MCF 10A (cell line): ENCODE measurements at regions not wholly inside any gene's neighbourhood (a gene's known extent, or its start where the extent isn't known, plus 50 kb on each side); places are given as distances from the start of the nearest gene placed in this dataset.

Experiments
- BruUV-seq: library from RNA; stranded (reverse); fragments of 400-500 nt; replicated peaks from 2 replicates; lab custom pipeline; 2021; lab: Mats Ljungman, UMichigan
- CTCF ChIA-PET: fragments of 300-600 bp; sonication (Branson Sonifier 250); formaldehyde crosslinking; extraction: SDS; loops from one replicate; lab custom pipeline; 2021; ENCODE audit warnings: antibody characterized with exemption, inconsistent platforms; lab: Yijun Ruan, JAX
- POLR2A ChIA-PET: fragments of 300-600, 350-650 bp; sonication (Branson Sonifier 250); formaldehyde crosslinking; extraction: SDS; loops from one replicate; lab custom pipeline; 2020; ENCODE audit warnings: antibody characterized with exemption, inconsistent platforms; lab: Yijun Ruan, JAX
- DNase-seq: peaks from one replicate; pipeline ENCODE4 v3.0.0-alpha.2; 2018; ENCODE audit not compliant: unreplicated experiment
- H3K27ac Mint-ChIP-seq: one replicate; pipeline ENCODE4 v1.8.0; 2022; ENCODE audit warnings: mild to moderate bottlenecking, low read depth, mixed read lengths; ENCODE audit not compliant: unreplicated experiment
- H3K27me3 Mint-ChIP-seq: one replicate; pipeline ENCODE4 v1.8.0; 2022; ENCODE audit warnings: mixed read lengths; ENCODE audit not compliant: insufficient read depth, unreplicated experiment
- H3K36me3 Mint-ChIP-seq: one replicate; pipeline ENCODE4 v1.8.0; 2022; ENCODE audit warnings: mild to moderate bottlenecking, moderate library complexity, mixed read lengths; ENCODE audit not compliant: insufficient read depth, unreplicated experiment
- H3K4me1 Mint-ChIP-seq: one replicate; pipeline ENCODE4 v1.8.0; 2022; ENCODE audit warnings: mixed read lengths; ENCODE audit not compliant: insufficient read depth, unreplicated experiment
- H3K4me3 Mint-ChIP-seq: one replicate; pipeline ENCODE4 v1.8.0; 2022; ENCODE audit warnings: mild to moderate bottlenecking, moderate library complexity, mixed read lengths; ENCODE audit not compliant: unreplicated experiment
- H3K9me3 Mint-ChIP-seq: one replicate; pipeline ENCODE4 v1.8.0; 2022; ENCODE audit warnings: mixed read lengths; ENCODE audit not compliant: unreplicated experiment
- CTCF ChIP-seq: fragments of 200-600 bp; IDR thresholded peaks from one replicate; pipeline ENCODE4 v1.8.0; 2022; ENCODE audit warnings: antibody characterized with exemption, mild to moderate bottlenecking; ENCODE audit not compliant: unreplicated experiment
- intact Hi-C: fragments of 100-400 bp; cut with micrococcal nuclease; formaldehyde crosslinking; loops from 2 replicates; pipeline ENCODE4 v1.14.1; 2022

GRCh38 chr3:38970851-38971638, 80.7 kb downstream of the SCN11A start:
- ChIA-PET POLR2A (no interaction called here), CTCF (interaction anchor here (0.5 to 2.5 kb wide), 4 partner anchors 8 to 45 kb away, joined by 3 to 15 read pairs (median 8); no protein-coding TSS in a partner anchor)
- no peak overlapping the region for H3K27ac Mint-ChIP-seq
- intact Hi-C loops = no loop called here
- peaks cover 34% of the 10 kb centered on the region for H3K27me3 Mint-ChIP-seq
- no peak for TF ChIP-seq CTCF
- no peak overlapping the region for H3K4me3 Mint-ChIP-seq
- H3K9me3 Mint-ChIP-seq = no peaks in the 10 kb centered on the region
- BruUV-seq = no TSS peak
- H3K4me1 Mint-ChIP-seq = no peaks in the 10 kb centered on the region
- H3K36me3 Mint-ChIP-seq = no peaks in the 10 kb centered on the region
- DNase-seq = no peak

GRCh38 chr3:38969317-38970235, 82.2 kb downstream of the SCN11A start:
- no peaks in the 10 kb centered on the region for H3K36me3 Mint-ChIP-seq
- no peak overlapping the region for H3K4me3 Mint-ChIP-seq
- POLR2A ChIA-PET = no interaction called here
- no peaks in the 10 kb centered on the region for H3K9me3 Mint-ChIP-seq
- no peak for DNase-seq
- H3K27ac Mint-ChIP-seq = no peak overlapping the region
- intact Hi-C loops = no loop called here
- no peaks in the 10 kb centered on the region for H3K4me1 Mint-ChIP-seq
- no peak for TF ChIP-seq CTCF
- no TSS peak for BruUV-seq
- CTCF ChIA-PET = interaction anchor here (0.7 to 2.5 kb wide), 6 partner anchors 9 to 389 kb away, joined by 3 to 15 read pairs (median 4); no protein-coding TSS in a partner anchor
- peaks cover 22% of the 10 kb centered on the region for H3K27me3 Mint-ChIP-seq

GRCh38 chr3:38968891-38969290, 82.9 kb downstream of the SCN11A start:
- DNase-seq = no peak
- H3K9me3 Mint-ChIP-seq = no peaks in the 10 kb centered on the region
- H3K27ac Mint-ChIP-seq = no peak overlapping the region
- ChIA-PET CTCF (interaction anchor here (0.7 to 2.3 kb wide), 3 partner anchors 8 to 390 kb away, joined by 3 to 9 read pairs (median 4); no protein-coding TSS in a partner anchor), POLR2A (no interaction called here)
- intact Hi-C loops = no loop called here
- no peak overlapping the region for H3K4me3 Mint-ChIP-seq
- H3K4me1 Mint-ChIP-seq = no peaks in the 10 kb centered on the region
- no TSS peak for BruUV-seq
- H3K27me3 Mint-ChIP-seq = peaks cover 22% of the 10 kb centered on the region
- no peak for TF ChIP-seq CTCF
- no peaks in the 10 kb centered on the region for H3K36me3 Mint-ChIP-seq

- Mint-ChIP-seq H3K4me1 (no peaks in the 10 kb centered on the region), H3K27ac (no peak overlapping the region), H3K9me3 (no peaks in the 10 kb centered on the region), H3K27me3 (peaks cover 22% of the 10 kb centered on the region), H3K36me3 (no peaks in the 10 kb centered on the region), H3K4me3 (no peak overlapping the region)
- POLR2A ChIA-PET = no interaction called here
- intact Hi-C loops = no loop called here
- DNase-seq = no peak
- TF ChIP-seq CTCF = no peak
- CTCF ChIA-PET = no interaction called here
- BruUV-seq = no TSS peak
Observed at GRCh38 chr3:38968403-38968802, 83.3 kb downstream of the SCN11A start.
